ENCODE measurements at regions not wholly inside any gene's neighbourhood (a gene's known extent, or its start where the extent isn't known, plus 50 kb on each side); places are given as distances from the start of the nearest gene placed in this dataset.

GRCh38 chr2:53302455-53302854 lies 465.1 kb upstream of the CHAC2 start:
- H3K9me3 ChIP-seq (replicated peaks; ENCODE audit: control insufficient read depth, low read depth, low read length): no peaks in the 10 kb centered on the region
- H3K27me3 ChIP-seq (ENCODE audit: control insufficient read depth, insufficient read depth, low read length): no peaks in the 10 kb centered on the region
- H3K4me3 ChIP-seq (ENCODE audit: low read length): no peak overlapping the region
- DNase-seq: no peak
- no peaks in the 10 kb centered on the region for H3K36me3 ChIP-seq (ENCODE audit: control insufficient read depth, insufficient read depth, low read length)
- H3K4me1 ChIP-seq (ENCODE audit: control insufficient read depth, insufficient read depth, low read length): no peaks in the 10 kb centered on the region
- WGBS (ENCODE audit: insufficient coverage): no CpG with 5 or more reads among the region's 1 CpG
- no peak overlapping the region for H3K27ac ChIP-seq (ENCODE audit: low read length)

- Histone ChIP-seq H3K27ac (ENCODE audit: low read length) (no peak overlapping the region), H3K27me3 (ENCODE audit: control insufficient read depth, insufficient read depth, low read length) (no peaks in the 10 kb centered on the region), H3K4me3 (ENCODE audit: low read length) (no peak overlapping the region), H3K36me3 (ENCODE audit: control insufficient read depth, insufficient read depth, low read length) (no peaks in the 10 kb centered on the region), H3K4me1 (ENCODE audit: control insufficient read depth, insufficient read depth, low read length) (no peaks in the 10 kb centered on the region), H3K9me3 (replicated peaks; ENCODE audit: control insufficient read depth, low read depth, low read length) (no peaks in the 10 kb centered on the region)
- DNase-seq: no peak
Observed at GRCh38 chr2:53289309-53290006, 478.1 kb upstream of the CHAC2 start.

DNA sequence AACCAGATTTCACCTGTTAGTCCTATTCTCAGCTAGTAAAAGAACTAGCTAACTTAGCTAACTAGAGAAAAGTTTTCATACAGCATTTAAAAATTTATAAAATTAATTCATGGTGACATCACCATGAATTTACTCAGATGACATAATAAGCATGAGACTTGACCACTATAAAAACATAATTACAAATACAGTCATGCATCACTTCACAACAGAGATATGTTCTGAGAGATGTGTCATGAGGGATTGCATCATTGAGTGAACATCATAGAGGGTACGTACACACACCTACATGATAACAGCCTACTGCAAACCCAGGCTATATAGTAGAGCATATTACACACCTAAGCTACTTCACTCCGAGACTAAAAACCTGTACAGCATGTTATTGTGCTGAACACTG lies 481.3 kb upstream of the CHAC2 start:
- no CpG with 5 or more reads among the region's 2 CpGs for WGBS (ENCODE audit: insufficient coverage)

GRCh38 chr2:53275743-53276142 lies 491.9 kb upstream of the CHAC2 start:
- 70% methylated on average over 1 of the region's 1 CpG for WGBS (ENCODE audit: insufficient coverage)
- Histone ChIP-seq H3K27ac (ENCODE audit: low read length) (no peak overlapping the region), H3K4me1 (ENCODE audit: control insufficient read depth, insufficient read depth, low read length) (no peaks in the 10 kb centered on the region)

More for the DNA sequence above, 481.3 kb upstream of the CHAC2 start:
- H3K36me3 ChIP-seq (ENCODE audit: control insufficient read depth, insufficient read depth, low read length): no peaks in the 10 kb centered on the region
- no peak overlapping the region for H3K4me3 ChIP-seq (ENCODE audit: low read length)
- no peak overlapping the region for H3K27ac ChIP-seq (ENCODE audit: low read length)
- H3K9me3 ChIP-seq (replicated peaks; ENCODE audit: control insufficient read depth, low read depth, low read length): no peaks in the 10 kb centered on the region
- no peak for DNase-seq
- H3K27me3 ChIP-seq (ENCODE audit: control insufficient read depth, insufficient read depth, low read length): no peaks in the 10 kb centered on the region
- peaks cover under 1% of the 10 kb centered on the region for H3K4me1 ChIP-seq (ENCODE audit: control insufficient read depth, insufficient read depth, low read length)

DNA sequence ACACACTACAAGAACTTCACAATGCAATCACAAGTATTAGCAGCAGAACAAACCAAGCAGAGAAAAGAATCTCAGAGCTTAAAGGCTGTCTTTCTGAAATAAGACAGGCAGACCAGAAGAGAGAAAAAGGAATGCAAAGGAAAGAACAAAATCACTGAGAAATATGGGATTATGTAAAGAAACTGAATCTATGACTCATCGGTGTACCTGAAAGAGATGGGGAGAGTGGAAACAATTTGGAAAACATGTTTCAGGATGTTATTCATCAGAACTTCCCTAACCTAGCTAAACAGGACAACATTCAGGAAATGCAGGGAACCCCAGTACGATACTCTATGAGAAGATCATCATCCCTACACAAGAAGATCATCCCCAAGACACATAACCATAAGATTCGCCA lies 499.0 kb upstream of the CHAC2 start:
- Histone ChIP-seq H3K27me3 (ENCODE audit: control insufficient read depth, insufficient read depth, low read length) (no peaks in the 10 kb centered on the region), H3K36me3 (ENCODE audit: control insufficient read depth, insufficient read depth, low read length) (no peaks in the 10 kb centered on the region), H3K27ac (ENCODE audit: low read length) (no peak overlapping the region), H3K4me1 (ENCODE audit: control insufficient read depth, insufficient read depth, low read length) (no peaks in the 10 kb centered on the region), H3K9me3 (replicated peaks; ENCODE audit: control insufficient read depth, low read depth, low read length) (no peaks in the 10 kb centered on the region), H3K4me3 (ENCODE audit: low read length) (no peak overlapping the region)
- no peak for DNase-seq
- no CpG with 5 or more reads among the region's 3 CpGs for WGBS (ENCODE audit: insufficient coverage)

More at GRCh38 chr2:53275743-53276142, 491.9 kb upstream of the CHAC2 start:
- Histone ChIP-seq H3K27me3 (ENCODE audit: control insufficient read depth, insufficient read depth, low read length) (no peaks in the 10 kb centered on the region), H3K4me3 (ENCODE audit: low read length) (no peak overlapping the region), H3K9me3 (replicated peaks; ENCODE audit: control insufficient read depth, low read depth, low read length) (no peaks in the 10 kb centered on the region), H3K36me3 (ENCODE audit: control insufficient read depth, insufficient read depth, low read length) (no peaks in the 10 kb centered on the region)
- DNase-seq: no peak

DNA sequence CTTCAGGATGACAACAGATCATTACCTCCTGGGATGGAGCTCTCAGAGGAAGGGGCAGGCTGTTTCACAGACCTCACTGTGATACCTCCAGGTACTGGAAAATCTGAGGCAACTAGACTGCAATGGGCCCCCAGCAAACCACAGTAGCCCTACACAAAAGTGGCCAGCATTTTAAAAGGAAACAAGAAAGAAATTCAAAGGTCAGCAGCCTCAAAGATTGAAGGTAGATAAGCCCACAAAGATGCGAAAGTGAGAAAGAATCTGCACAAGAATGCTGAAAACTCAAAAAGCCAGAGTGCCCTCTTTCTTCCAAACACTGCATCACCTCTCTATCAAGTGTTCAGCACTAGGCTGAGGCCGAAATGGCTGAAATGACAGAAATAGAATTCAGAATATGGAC lies 499.5 kb upstream of the CHAC2 start:
- H3K4me1 ChIP-seq (ENCODE audit: control insufficient read depth, insufficient read depth, low read length): no peaks in the 10 kb centered on the region
- H3K9me3 ChIP-seq (replicated peaks; ENCODE audit: control insufficient read depth, low read depth, low read length): no peaks in the 10 kb centered on the region
- no peak for DNase-seq
- H3K27me3 ChIP-seq (ENCODE audit: control insufficient read depth, insufficient read depth, low read length): no peaks in the 10 kb centered on the region
- no peak overlapping the region for H3K4me3 ChIP-seq (ENCODE audit: low read length)
- no CpG with 5 or more reads among the region's 2 CpGs for WGBS (ENCODE audit: insufficient coverage)
- no peak overlapping the region for H3K27ac ChIP-seq (ENCODE audit: low read length)
- H3K36me3 ChIP-seq (ENCODE audit: control insufficient read depth, insufficient read depth, low read length): no peaks in the 10 kb centered on the region

- Histone ChIP-seq H3K4me1 (ENCODE audit: control insufficient read depth, insufficient read depth, low read length) (no peaks in the 10 kb centered on the region), H3K36me3 (ENCODE audit: control insufficient read depth, insufficient read depth, low read length) (no peaks in the 10 kb centered on the region), H3K27ac (ENCODE audit: low read length) (no peak overlapping the region), H3K9me3 (replicated peaks; ENCODE audit: control insufficient read depth, low read depth, low read length) (no peaks in the 10 kb centered on the region), H3K4me3 (ENCODE audit: low read length) (no peak overlapping the region), H3K27me3 (ENCODE audit: control insufficient read depth, insufficient read depth, low read length) (no peaks in the 10 kb centered on the region)
- DNase-seq: no peak
- WGBS (ENCODE audit: insufficient coverage): 83% methylated on average over 1 of the region's 3 CpGs
Observed at GRCh38 chr2:53265544-53266299, 501.9 kb upstream of the CHAC2 start.

DNA sequence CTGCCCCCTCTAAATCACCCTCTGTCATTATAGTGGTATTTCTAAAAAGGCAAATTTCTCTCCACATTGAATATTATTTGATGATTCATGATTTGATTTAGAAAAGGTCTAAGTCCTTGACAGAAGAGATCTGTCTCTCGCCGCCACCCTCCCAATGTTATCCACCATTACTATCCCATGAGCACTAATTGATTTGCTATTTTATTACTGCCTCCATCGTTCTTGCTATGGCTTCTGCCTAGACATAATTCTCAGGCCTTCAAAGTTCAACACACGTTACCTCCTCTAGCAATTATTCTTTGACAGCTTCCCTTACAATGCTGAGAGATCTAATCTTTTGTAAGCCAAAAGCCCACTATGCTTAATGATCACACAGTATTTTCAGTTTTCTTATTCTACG lies 507.0 kb upstream of the CHAC2 start:
- 74% methylated on average over 2 of the region's 5 CpGs for WGBS (ENCODE audit: insufficient coverage)
- H3K27me3 ChIP-seq (ENCODE audit: control insufficient read depth, insufficient read depth, low read length): no peaks in the 10 kb centered on the region

DNA sequence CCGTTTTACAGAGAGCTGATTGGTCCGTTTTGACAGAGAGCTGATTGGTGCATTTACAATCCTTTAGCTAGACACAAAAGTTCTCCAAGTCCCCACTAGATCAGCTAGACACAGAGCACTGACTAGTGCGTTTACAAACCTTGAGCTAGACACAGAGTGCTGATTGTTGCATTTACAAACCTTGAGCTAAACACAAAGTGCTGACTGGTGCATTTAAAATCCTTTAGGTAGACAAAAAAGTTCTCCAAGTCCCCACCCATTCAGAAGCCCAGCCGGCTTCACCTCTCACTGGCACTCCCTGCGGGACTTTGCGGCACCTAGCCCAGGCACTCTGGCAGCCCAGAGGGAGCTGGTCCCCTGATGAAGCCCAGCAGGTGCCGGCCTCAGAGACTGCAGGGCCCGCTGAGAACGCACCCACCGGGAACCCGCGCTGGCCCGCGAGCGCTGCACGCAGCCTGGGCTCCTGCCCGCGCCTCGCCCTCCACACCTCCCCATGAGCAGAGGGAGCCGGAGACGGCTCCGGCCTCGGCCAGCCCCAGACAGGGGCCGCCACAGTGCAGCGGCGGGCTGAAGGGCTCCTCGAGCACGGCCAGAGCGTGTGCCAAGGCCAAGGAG lies 508.1 kb upstream of the CHAC2 start:
- 95% methylated on average over 23 of the region's 29 CpGs for WGBS (ENCODE audit: insufficient coverage)
- no peak for DNase-seq
- Histone ChIP-seq H3K4me1 (ENCODE audit: control insufficient read depth, insufficient read depth, low read length) (no peaks in the 10 kb centered on the region), H3K4me3 (ENCODE audit: low read length) (no peak overlapping the region), H3K27ac (ENCODE audit: low read length) (no peak overlapping the region), H3K9me3 (replicated peaks; ENCODE audit: control insufficient read depth, low read depth, low read length) (peaks cover 2% of the 10 kb centered on the region), H3K36me3 (ENCODE audit: control insufficient read depth, insufficient read depth, low read length) (no peaks in the 10 kb centered on the region), H3K27me3 (ENCODE audit: control insufficient read depth, insufficient read depth, low read length) (no peaks in the 10 kb centered on the region)

More for the DNA sequence above, 507.0 kb upstream of the CHAC2 start:
- DNase-seq: no peak
- no peaks in the 10 kb centered on the region for H3K36me3 ChIP-seq (ENCODE audit: control insufficient read depth, insufficient read depth, low read length)
- no peaks in the 10 kb centered on the region for H3K4me1 ChIP-seq (ENCODE audit: control insufficient read depth, insufficient read depth, low read length)
- H3K4me3 ChIP-seq (ENCODE audit: low read length): no peak overlapping the region
- peaks cover 2% of the 10 kb centered on the region for H3K9me3 ChIP-seq (replicated peaks; ENCODE audit: control insufficient read depth, low read depth, low read length)
- H3K27ac ChIP-seq (ENCODE audit: low read length): no peak overlapping the region

- WGBS (ENCODE audit: insufficient coverage): no CpG with 5 or more reads among the region's 3 CpGs
Observed at GRCh38 chr2:53257287-53257686, 510.3 kb upstream of the CHAC2 start.

More at GRCh38 chr2:53257287-53257686, 510.3 kb upstream of the CHAC2 start:
- H3K36me3 ChIP-seq (ENCODE audit: control insufficient read depth, insufficient read depth, low read length): no peaks in the 10 kb centered on the region
- H3K27ac ChIP-seq (ENCODE audit: low read length): no peak overlapping the region
- H3K4me1 ChIP-seq (ENCODE audit: control insufficient read depth, insufficient read depth, low read length): no peaks in the 10 kb centered on the region
- no peak overlapping the region for H3K4me3 ChIP-seq (ENCODE audit: low read length)
- H3K27me3 ChIP-seq (ENCODE audit: control insufficient read depth, insufficient read depth, low read length): no peaks in the 10 kb centered on the region
- peaks cover 2% of the 10 kb centered on the region for H3K9me3 ChIP-seq (replicated peaks; ENCODE audit: control insufficient read depth, low read depth, low read length)
- DNase-seq: no peak

Data from muscle of leg (tissue), 3 donors.